HEK293T (cell line): ENCODE measurements at regions not wholly inside any gene's neighbourhood (a gene's known extent, or its start where the extent isn't known, plus 50 kb on each side); places are given as distances from the start of the nearest gene placed in this dataset.

ENCODE experiments used
- CTCF ChIA-PET: fragments of 350-600 bp; formaldehyde crosslinking; extraction: SDS; loops from one replicate; lab custom pipeline; 2021; ENCODE audit warnings: antibody characterized with exemption, inconsistent platforms; lab: Yijun Ruan, JAX
- POLR2A ChIA-PET: fragments of 350-600 bp; formaldehyde crosslinking; extraction: SDS; loops from one replicate; lab custom pipeline; 2020; ENCODE audit warnings: antibody characterized with exemption, inconsistent platforms; lab: Yijun Ruan, JAX
- DNase-seq: peaks from one replicate; pipeline ENCODE4 v3.0.0; 2012; ENCODE audit warnings: mixed read lengths; ENCODE audit errors: extremely low spot score
- ARNT ChIP-seq: fragments of 450-650 bp; IDR thresholded peaks from 2 replicates; pipeline ENCODE4 v1.6.1; 2017; ENCODE audit warnings: mild to moderate bottlenecking
- BHLHE40 ChIP-seq: fragments of 450-650 bp; IDR thresholded peaks from 2 replicates; pipeline ENCODE4 v1.6.1; 2016; ENCODE audit warnings: mild to moderate bottlenecking, moderate library complexity, borderline replicate concordance
- CTBP1 ChIP-seq: fragments of 450-650 bp; IDR thresholded peaks from 2 replicates; pipeline ENCODE4 v1.6.1; 2016; ENCODE audit warnings: borderline replicate concordance
- ELF4 ChIP-seq: fragments of 450-650 bp; IDR thresholded peaks from 2 replicates; pipeline ENCODE4 v1.6.1; 2017; ENCODE audit warnings: antibody characterized with exemption
- FOXA1 ChIP-seq: fragments of 450-650 bp; IDR thresholded peaks from 2 replicates; pipeline ENCODE4 v1.6.1; 2016; ENCODE audit warnings: mild to moderate bottlenecking
- FOXK2 ChIP-seq: fragments of 450-650 bp; IDR thresholded peaks from 2 replicates; pipeline ENCODE4 v1.6.1; 2016; ENCODE audit warnings: mild to moderate bottlenecking
- FOXM1 ChIP-seq: fragments of 450-650 bp; IDR thresholded peaks from 2 replicates; pipeline ENCODE4 v1.6.1; 2017; ENCODE audit warnings: mild to moderate bottlenecking, borderline replicate concordance
- HDGF ChIP-seq: fragments of 450-650 bp; IDR thresholded peaks from 2 replicates; pipeline ENCODE4 v1.6.1; 2017; ENCODE audit warnings: antibody characterized with exemption, borderline replicate concordance
- L3MBTL2 ChIP-seq: fragments of 450-650 bp; conservative IDR thresholded peaks from 2 replicates; pipeline ENCODE4 v1.6.1; 2016; ENCODE audit warnings: mild to moderate bottlenecking
- LEF1 ChIP-seq: fragments of 450-650 bp; IDR thresholded peaks from 2 replicates; pipeline ENCODE4 v1.6.1; 2017; ENCODE audit warnings: mild to moderate bottlenecking, borderline replicate concordance
- NFRKB ChIP-seq: fragments of 450-650 bp; IDR thresholded peaks from 2 replicates; pipeline ENCODE4 v1.6.1; 2016; ENCODE audit warnings: mild to moderate bottlenecking, moderate library complexity
- PKNOX1 ChIP-seq: fragments of 450-650 bp; IDR thresholded peaks from 2 replicates; pipeline ENCODE4 v1.6.1; 2016
- SP1 ChIP-seq: fragments of 450-650 bp; IDR thresholded peaks from 2 replicates; pipeline ENCODE4 v1.6.1; 2017
- SUZ12 ChIP-seq: fragments of 450-650 bp; IDR thresholded peaks from 2 replicates; pipeline ENCODE4 v1.6.1; 2016; ENCODE audit warnings: mild to moderate bottlenecking
- TARDBP ChIP-seq: fragments of 450-650 bp; IDR thresholded peaks from 2 replicates; pipeline ENCODE4 v1.6.1; 2016
- ZNF384 ChIP-seq: fragments of 450-650 bp; IDR thresholded peaks from 2 replicates; pipeline ENCODE4 v1.6.1; 2016

DNA sequence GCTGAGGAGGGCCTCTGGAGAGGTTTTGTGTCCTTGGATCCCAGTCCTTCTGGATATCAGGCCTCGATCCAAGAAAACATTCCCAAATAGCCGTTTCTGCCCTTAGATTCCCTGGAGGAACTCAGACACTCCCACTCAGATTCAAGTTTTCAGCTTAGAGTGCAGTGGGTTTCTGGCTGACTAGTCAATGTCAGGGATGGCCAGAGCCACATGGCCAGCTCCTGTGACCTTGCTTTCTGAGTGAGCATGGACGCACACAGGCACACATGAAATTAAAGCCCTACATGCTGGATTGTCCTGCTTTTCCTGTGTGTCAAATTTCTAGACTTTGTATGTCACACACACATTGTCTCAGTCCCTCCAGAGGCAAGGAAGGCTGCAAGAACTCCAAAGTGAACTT, 86.2 kb downstream of the TNFAIP2 start:
- ChIA-PET CTCF (no interaction called here), POLR2A (no interaction called here)
- TF ChIP-seq FOXM1: no peak
- TF ChIP-seq CTBP1: no peak
- no peak for TF ChIP-seq PKNOX1
- no peak for TF ChIP-seq HDGF
- no peak for TF ChIP-seq BHLHE40
- TF ChIP-seq FOXK2: no peak
- no peak for TF ChIP-seq ARNT
- TF ChIP-seq L3MBTL2: no peak
- no peak for TF ChIP-seq SUZ12
- TF ChIP-seq NFRKB: no peak
- TF ChIP-seq FOXA1: no peak
- no peak for TF ChIP-seq LEF1
- TF ChIP-seq SP1: no peak
- TF ChIP-seq TARDBP: no peak
- no peak for DNase-seq

DNA sequence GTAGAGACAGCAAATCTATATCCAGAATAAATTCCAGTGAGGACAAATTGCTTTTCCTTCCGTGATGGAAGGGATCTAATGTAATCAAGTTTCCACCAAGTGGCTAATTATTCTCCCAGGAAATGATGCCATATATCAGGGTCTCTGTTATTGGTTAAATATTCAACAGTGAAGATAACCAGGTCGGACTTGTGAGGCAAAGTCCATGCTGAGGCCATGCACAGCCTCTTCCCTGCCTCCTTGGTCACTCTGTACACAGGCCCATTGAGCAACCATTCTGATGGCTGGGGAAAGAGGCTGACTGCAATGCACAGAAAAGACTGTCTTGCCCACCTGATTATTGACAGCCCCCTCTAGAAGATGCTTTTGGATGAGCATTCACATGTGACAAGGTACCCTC, 90.1 kb downstream of the TNFAIP2 start:
- no peak for DNase-seq
- ChIA-PET CTCF (no interaction called here), POLR2A (no interaction called here)
- no peak for TF ChIP-seq NFRKB
- TF ChIP-seq ZNF384: no peak
- TF ChIP-seq L3MBTL2: no peak
- no peak for TF ChIP-seq FOXA1
- TF ChIP-seq LEF1: no peak
- TF ChIP-seq FOXK2: no peak
- no peak for TF ChIP-seq CTBP1

- ChIA-PET POLR2A (no interaction called here), CTCF (no interaction called here)
- no peak for DNase-seq
- no peak for TF ChIP-seq NFRKB
- TF ChIP-seq TARDBP: no peak
- no peak for TF ChIP-seq ZNF384
- no peak for TF ChIP-seq ELF4
- no peak for TF ChIP-seq CTBP1
- TF ChIP-seq HDGF: no peak
- no peak for TF ChIP-seq PKNOX1
- no peak for TF ChIP-seq L3MBTL2
- no peak for TF ChIP-seq ARNT
- no peak for TF ChIP-seq FOXM1
These were observed 91.2 kb downstream of the TNFAIP2 start for GRCh38 chr14:103214461-103214958.

- POLR2A ChIA-PET: no interaction called here
- CTCF ChIA-PET: interaction anchor here (0.8 kb wide), 1 partner anchor 30 kb away, joined by 4 read pairs; no protein-coding TSS in a partner anchor
- DNase-seq: no peak
- no peak for TF ChIP-seq BHLHE40
- no peak for TF ChIP-seq CTBP1
- TF ChIP-seq SP1: no peak
- no peak for TF ChIP-seq ARNT
- TF ChIP-seq PKNOX1: no peak
- no peak for TF ChIP-seq TARDBP
- TF ChIP-seq FOXK2: no peak
- TF ChIP-seq HDGF: no peak
- TF ChIP-seq SUZ12: no peak
- TF ChIP-seq ZNF384: no peak
- no peak for TF ChIP-seq LEF1
These were observed 93.1 kb downstream of the TNFAIP2 start for GRCh38 chr14:103216399-103216798.

- no peak for DNase-seq
- POLR2A ChIA-PET: no interaction called here
- TF ChIP-seq FOXA1 (no peak), TARDBP (no peak), FOXM1 (no peak), LEF1 (no peak), NFRKB (no peak)
- CTCF ChIA-PET: interaction anchor here (0.8 kb wide), 1 partner anchor 30 kb away, joined by 4 read pairs; no protein-coding TSS in a partner anchor
These were observed 93.6 kb downstream of the TNFAIP2 start for GRCh38 chr14:103216857-103217256.

DNA sequence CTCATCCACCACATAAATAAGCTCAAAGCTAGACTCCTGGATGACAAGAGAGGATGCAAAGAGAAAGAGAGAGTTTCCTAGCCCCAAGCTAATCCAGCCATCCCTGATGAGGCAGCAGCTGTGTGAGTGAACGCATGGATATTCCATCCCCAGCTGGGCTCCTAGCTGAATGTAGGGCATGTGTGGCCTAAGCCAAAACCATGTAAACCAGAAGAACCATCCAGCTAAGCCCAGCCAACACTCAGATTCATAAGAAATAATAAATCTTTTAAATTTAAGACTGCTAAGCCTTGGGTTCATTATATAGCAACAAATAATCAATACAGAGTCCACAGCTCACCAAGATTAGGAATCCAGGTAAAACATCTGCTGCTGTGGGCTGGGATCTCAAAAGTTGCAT, 94.3 kb downstream of the TNFAIP2 start:
- POLR2A ChIA-PET: no interaction called here
- CTCF ChIA-PET: interaction anchor here (0.6 to 0.8 kb wide), 2 partner anchors 31 to 112 kb away, joined by 4 read pairs; no protein-coding TSS in a partner anchor
- no peak for TF ChIP-seq BHLHE40
- TF ChIP-seq ZNF384: no peak
- TF ChIP-seq SP1: no peak
- no peak for TF ChIP-seq ARNT
- no peak for DNase-seq
